Endodermal cell (in vitro differentiated cells): ENCODE measurements at regions not wholly inside any gene's neighbourhood (a gene's known extent, or its start where the extent isn't known, plus 50 kb on each side); places are given as distances from the start of the nearest gene placed in this dataset.
"Not testable (repeated sequence)": the region's sequence is repeated elsewhere in the genome, so short reads cannot be mapped to it uniquely, and the experiment has no call there.

Experiments used
- DNase-seq: peaks from one replicate; pipeline ENCODE4 v3.0.0-alpha.2; 2017
- H3K27ac ChIP-seq: 2 replicates; pipeline ENCODE4 v1.5.1; 2013; ENCODE audit warnings: mild to moderate bottlenecking, low read depth, low read length, moderate library complexity
- H3K27me3 ChIP-seq: 2 replicates; pipeline ENCODE4 v1.6.1; 2013; ENCODE audit warnings: mild to moderate bottlenecking, low read length, moderate library complexity; ENCODE audit not compliant: insufficient read depth, control insufficient read depth, poor library complexity, severe bottlenecking
- H3K36me3 ChIP-seq: 2 replicates; pipeline ENCODE4 v1.7.0; 2013; ENCODE audit warnings: mild to moderate bottlenecking, low read length, moderate library complexity; ENCODE audit not compliant: control insufficient read depth, insufficient read depth
- H3K4me1 ChIP-seq: one replicate; pipeline ENCODE4 v1.7.0; 2013; ENCODE audit warnings: low read length; ENCODE audit not compliant: control insufficient read depth, insufficient read depth
- H3K4me3 ChIP-seq: 2 replicates; pipeline ENCODE4 v1.5.1; 2013; ENCODE audit warnings: mild to moderate bottlenecking, low read length, moderate library complexity
- H3K9ac ChIP-seq: 2 replicates; pipeline ENCODE4 v1.6.1; 2013; ENCODE audit warnings: mild to moderate bottlenecking, low read length, moderate library complexity; ENCODE audit not compliant: poor library complexity, severe bottlenecking; ENCODE audit errors: extremely low read depth
- H3K9me3 ChIP-seq: 2 replicates; pipeline ENCODE4 v1.6.1; 2013; ENCODE audit warnings: mild to moderate bottlenecking, low read length, moderate library complexity; ENCODE audit not compliant: control insufficient read depth
- H3K27ac Mint-ChIP-seq: 2 replicates; pipeline ENCODE4 v1.8.0; 2020; ENCODE audit warnings: mixed read lengths
- H3K27me3 Mint-ChIP-seq: 2 replicates; pipeline ENCODE4 v1.8.0; 2021; ENCODE audit warnings: mild to moderate bottlenecking, mixed read lengths; ENCODE audit not compliant: insufficient read depth
- H3K36me3 Mint-ChIP-seq: 2 replicates; pipeline ENCODE4 v1.8.0; 2020; ENCODE audit warnings: low read depth, mixed read lengths
- H3K4me1 Mint-ChIP-seq: 2 replicates; pipeline ENCODE4 v1.8.0; 2020; ENCODE audit warnings: mixed read lengths
- H3K4me3 Mint-ChIP-seq: 2 replicates; pipeline ENCODE4 v1.8.0; 2020; ENCODE audit warnings: mild to moderate bottlenecking, moderate library complexity, mixed read lengths
- H3K9me3 Mint-ChIP-seq: 2 replicates; pipeline ENCODE4 v1.8.0; 2020; ENCODE audit warnings: mild to moderate bottlenecking, mixed read lengths
- CTCF ChIP-seq: fragments of 200-600 bp; sonication (generic); conservative IDR thresholded peaks from 2 replicates; pipeline ENCODE4 v1.5.0; 2021; ENCODE audit warnings: antibody characterized with exemption, mild to moderate bottlenecking
- WGBS, 2 experiments: methylation state at CpG; one replicate each; pipeline versions ENCODE4 v1.1.5 to v1.1.7; 2013; ENCODE audit warnings: missing lambda C conversion rate in 2 of 2, mixed read lengths in 1 of 2; ENCODE audit not compliant: insufficient coverage in 1 of 2, insufficient read length in 1 of 2; 5-methylcytosine and 5-hydroxymethylcytosine counted together

DNA sequence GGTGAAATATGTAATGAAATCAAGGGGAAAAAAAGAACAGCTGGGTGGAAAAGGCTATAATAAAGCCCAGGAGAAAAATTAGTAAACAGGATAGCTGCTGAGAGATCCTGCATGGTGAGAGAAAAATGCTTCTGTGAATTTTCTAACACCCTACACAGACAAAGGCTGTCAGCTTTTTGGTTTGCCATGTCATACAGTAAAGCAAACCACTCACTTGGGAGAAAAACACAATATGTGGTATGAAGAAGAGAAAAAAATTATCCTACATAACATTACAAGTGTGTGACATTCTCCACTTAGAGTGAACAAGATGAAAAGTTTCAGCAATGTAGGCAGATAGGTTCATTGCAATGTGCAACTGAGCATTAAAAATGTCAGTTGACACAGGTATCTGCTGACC is 133.6 kb downstream of the PLPPR4 start:
- H3K4me3 Mint-ChIP-seq = no peak overlapping the region
- H3K9me3 ChIP-seq = no peaks in the 10 kb centered on the region
- H3K36me3 ChIP-seq = no peaks in the 10 kb centered on the region
- no peaks in the 10 kb centered on the region for H3K9me3 Mint-ChIP-seq
- H3K27ac ChIP-seq = no peak overlapping the region
- H3K27me3 ChIP-seq = no peaks in the 10 kb centered on the region
- H3K36me3 Mint-ChIP-seq = no peaks in the 10 kb centered on the region
- H3K4me1 Mint-ChIP-seq = no peaks in the 10 kb centered on the region
- TF ChIP-seq CTCF = no peak
- H3K4me1 ChIP-seq = peaks cover 6% of the 10 kb centered on the region
- H3K27ac Mint-ChIP-seq = no peak overlapping the region
- DNase-seq = no peak
- H3K4me3 ChIP-seq = no peak overlapping the region
- no peaks in the 10 kb centered on the region for H3K27me3 Mint-ChIP-seq
- H3K9ac ChIP-seq = no peak overlapping the region

DNA sequence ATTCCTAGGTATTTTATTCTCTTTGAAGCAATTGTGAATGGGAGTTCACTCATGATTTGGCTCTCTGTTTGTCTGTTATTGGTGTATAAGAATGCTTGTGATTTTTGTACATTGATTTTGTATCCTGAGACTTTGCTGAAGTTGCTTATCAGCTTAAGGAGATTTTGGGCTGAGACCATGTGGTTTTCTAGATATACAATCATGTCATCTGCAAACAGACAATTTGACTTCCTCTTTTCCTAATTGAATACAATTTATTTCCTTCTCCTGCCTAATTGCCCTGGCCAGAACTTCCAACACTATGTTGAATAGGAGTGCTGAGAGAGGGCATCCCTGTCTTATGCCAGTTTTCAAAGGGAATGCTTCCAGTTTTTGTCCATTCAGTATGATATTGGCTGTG is 137.3 kb downstream of the PLPPR4 start:
- H3K4me1 ChIP-seq, H3K27me3 ChIP-seq, H3K4me1 Mint-ChIP-seq, DNase-seq, H3K27ac ChIP-seq, H3K9me3 Mint-ChIP-seq, H3K4me3 ChIP-seq, H3K36me3 Mint-ChIP-seq, H3K4me3 Mint-ChIP-seq, H3K9me3 ChIP-seq, H3K9ac ChIP-seq, H3K27me3 Mint-ChIP-seq, H3K27ac Mint-ChIP-seq, H3K36me3 ChIP-seq: not testable (repeated sequence)

GRCh38 chr1:99404399-99404798 is 140.1 kb downstream of the PLPPR4 start:
- H3K27me3 ChIP-seq, H3K9me3 ChIP-seq, H3K36me3 Mint-ChIP-seq, H3K27ac Mint-ChIP-seq, H3K9me3 Mint-ChIP-seq, DNase-seq, H3K9ac ChIP-seq, H3K27me3 Mint-ChIP-seq, H3K27ac ChIP-seq, H3K4me1 Mint-ChIP-seq, H3K4me3 Mint-ChIP-seq, H3K4me1 ChIP-seq, H3K4me3 ChIP-seq, H3K36me3 ChIP-seq: not testable (repeated sequence)
- WGBS, 2 experiments = 95% methylated on average over 4 of the region's 7 CpGs; no CpG with 5 or more reads in 1 of the 2 experiments

DNA sequence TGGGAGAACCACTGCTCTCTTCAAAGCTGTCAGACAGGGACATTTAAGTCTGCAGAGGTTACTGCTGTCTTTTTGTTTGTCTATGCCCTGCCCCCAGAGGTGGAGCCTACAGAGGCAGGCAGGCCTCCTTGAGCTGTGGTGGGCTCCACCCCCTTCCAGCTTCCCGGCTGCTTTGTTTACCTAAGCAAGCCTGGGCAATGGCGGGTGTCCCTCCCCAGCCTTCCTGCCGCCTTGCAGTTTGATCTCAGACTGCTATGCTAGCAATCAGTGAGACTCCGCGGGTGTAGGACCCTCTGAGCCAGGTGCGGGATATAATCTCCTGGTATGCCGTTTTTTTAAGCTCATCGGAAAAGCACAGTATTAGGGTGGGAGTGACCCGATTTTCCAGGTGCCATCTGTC is 141.0 kb downstream of the PLPPR4 start:
- H3K27me3 Mint-ChIP-seq, H3K36me3 Mint-ChIP-seq, H3K27ac Mint-ChIP-seq, H3K4me1 ChIP-seq, H3K9me3 ChIP-seq, H3K4me3 ChIP-seq, H3K4me1 Mint-ChIP-seq, H3K4me3 Mint-ChIP-seq, H3K27me3 ChIP-seq, H3K9ac ChIP-seq, DNase-seq, H3K27ac ChIP-seq, H3K36me3 ChIP-seq, H3K9me3 Mint-ChIP-seq: not testable (repeated sequence)
- 90 to 95% methylated on average over 3 to 9 of the region's 9 CpGs for WGBS, 2 experiments

- Histone ChIP-seq H3K4me1 (no peaks in the 10 kb centered on the region), H3K36me3 (no peaks in the 10 kb centered on the region), H3K9me3 (no peaks in the 10 kb centered on the region), H3K27ac (no peak overlapping the region), H3K27me3 (no peaks in the 10 kb centered on the region), H3K9ac (no peak overlapping the region), H3K4me3 (no peak overlapping the region)
- H3K4me3 Mint-ChIP-seq = no peak overlapping the region
- WGBS, 2 experiments = 85 to 94% methylated on average over 2 to 3 of the region's 3 CpGs
- DNase-seq = no peak
- peaks cover 8% of the 10 kb centered on the region for H3K9me3 Mint-ChIP-seq
- TF ChIP-seq CTCF = no peak
- H3K36me3 Mint-ChIP-seq = no peaks in the 10 kb centered on the region
- H3K27ac Mint-ChIP-seq = no peak overlapping the region
- H3K4me1 Mint-ChIP-seq = no peaks in the 10 kb centered on the region
- no peaks in the 10 kb centered on the region for H3K27me3 Mint-ChIP-seq
Observed at GRCh38 chr1:99407018-99407417, 142.7 kb downstream of the PLPPR4 start.
